ENCODE measurements at regions not wholly inside any gene's neighbourhood (a gene's known extent, or its start where the extent isn't known, plus 50 kb on each side); places are given as distances from the start of the nearest gene placed in this dataset.

DNA sequence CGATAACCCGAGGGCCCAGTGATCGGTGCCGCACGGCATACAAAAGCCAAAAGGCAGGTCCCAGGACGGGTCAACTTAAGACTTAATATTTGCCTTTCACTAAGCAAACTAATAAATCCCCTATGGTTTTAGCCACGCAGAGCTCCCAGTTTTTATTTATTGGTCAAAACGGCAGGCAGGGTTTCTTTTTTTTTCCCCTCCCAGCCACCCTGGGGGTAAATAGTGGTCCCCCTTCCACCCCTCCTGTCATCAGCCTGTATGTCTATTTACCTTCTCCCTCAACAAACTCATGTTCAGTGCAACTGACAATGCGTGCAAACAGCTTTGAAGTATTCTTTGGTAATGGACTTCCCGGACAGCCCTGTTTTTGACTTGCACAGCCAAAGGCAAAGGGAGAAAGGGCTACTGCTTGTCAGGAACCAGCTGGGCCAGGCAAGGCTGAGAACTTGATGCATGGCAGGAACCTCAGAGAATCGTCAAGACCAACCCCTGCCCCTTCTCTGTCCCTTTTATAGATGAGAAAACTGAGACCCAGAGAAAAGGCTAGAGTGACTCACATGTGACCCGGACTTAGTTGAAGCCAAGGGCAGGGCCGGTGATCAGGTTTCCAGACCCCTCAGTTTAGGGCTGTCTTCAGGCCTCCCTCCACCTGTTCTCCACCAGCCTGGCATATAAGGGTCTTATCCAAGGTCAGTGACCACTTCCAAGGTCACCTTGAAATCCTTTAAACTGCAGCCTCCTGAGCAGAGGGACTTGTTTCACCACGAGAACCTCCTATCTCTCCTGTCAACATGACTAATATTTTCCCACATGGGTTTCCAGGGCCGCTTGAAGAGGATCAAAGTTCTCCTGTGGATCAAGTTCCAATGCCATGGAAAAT, 279.0 kb downstream of the SOX9 start:
- Histone ChIP-seq H3K27me3 (ENCODE audit: control insufficient read depth in 3 of 3, insufficient read depth in 3 of 3, low read length in 3 of 3) (no peaks in the 10 kb centered on the region), H3K9ac (ENCODE audit: low read depth in 1 of 3, low read length in 3 of 3) (no peak overlapping the region), H3K4me1 (ENCODE audit: control insufficient read depth in 3 of 3, insufficient read depth in 3 of 3, low read length in 3 of 3) (no peaks in the 10 kb centered on the region), H3K36me3 (ENCODE audit: control insufficient read depth in 3 of 3, insufficient read depth in 3 of 3, low read length in 3 of 3) (no peaks in the 10 kb centered on the region), H3K9me3 (ENCODE audit: control insufficient read depth in 3 of 3, low read length in 3 of 3) (no peaks in the 10 kb centered on the region), H3K27ac (ENCODE audit: low read depth, low read length) (no peak overlapping the region), H3K4me3 (ENCODE audit: low read length in 3 of 3) (no peak overlapping the region)

- H3K9me3 ChIP-seq (ENCODE audit: control insufficient read depth in 3 of 3, low read length in 3 of 3) = no peaks in the 10 kb centered on the region
Observed at GRCh38 chr17:72400488-72400827, 279.6 kb downstream of the SOX9 start.

DNA sequence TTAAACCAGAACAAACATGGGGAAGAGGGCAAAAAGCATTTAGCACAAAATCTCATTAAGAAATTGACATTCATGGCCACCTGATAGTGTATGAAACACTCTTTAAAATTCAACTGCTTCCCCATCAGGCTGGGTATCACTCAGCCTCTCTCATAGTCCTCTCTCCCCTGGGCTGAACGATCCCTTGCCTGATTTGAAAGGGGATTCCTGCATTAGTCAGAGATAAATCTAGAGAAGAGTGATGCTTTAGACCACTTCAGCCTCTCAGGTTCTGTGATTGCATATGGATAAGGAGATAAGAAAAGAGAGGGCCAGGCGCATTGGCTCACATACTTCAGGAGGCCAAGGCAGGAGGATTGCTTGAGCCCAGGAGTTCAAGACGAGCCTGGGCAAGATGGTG, 280.0 kb downstream of the SOX9 start:
- Histone ChIP-seq H3K27ac (ENCODE audit: low read depth, low read length) (no peak overlapping the region), H3K36me3 (ENCODE audit: control insufficient read depth in 3 of 3, insufficient read depth in 3 of 3, low read length in 3 of 3) (no peaks in the 10 kb centered on the region), H3K9ac (ENCODE audit: low read depth in 1 of 3, low read length in 3 of 3) (no peak overlapping the region), H3K4me1 (ENCODE audit: control insufficient read depth in 3 of 3, insufficient read depth in 3 of 3, low read length in 3 of 3) (no peaks in the 10 kb centered on the region), H3K4me3 (ENCODE audit: low read length in 3 of 3) (no peak overlapping the region), H3K9me3 (ENCODE audit: control insufficient read depth in 3 of 3, low read length in 3 of 3) (no peaks in the 10 kb centered on the region), H3K27me3 (ENCODE audit: control insufficient read depth in 3 of 3, insufficient read depth in 3 of 3, low read length in 3 of 3) (no peaks in the 10 kb centered on the region)

More at GRCh38 chr17:72400488-72400827, 279.6 kb downstream of the SOX9 start:
- Histone ChIP-seq H3K27ac (ENCODE audit: low read depth, low read length) (no peak overlapping the region), H3K9ac (ENCODE audit: low read depth in 1 of 3, low read length in 3 of 3) (no peak overlapping the region), H3K36me3 (ENCODE audit: control insufficient read depth in 3 of 3, insufficient read depth in 3 of 3, low read length in 3 of 3) (no peaks in the 10 kb centered on the region), H3K4me3 (ENCODE audit: low read length in 3 of 3) (no peak overlapping the region), H3K27me3 (ENCODE audit: control insufficient read depth in 3 of 3, insufficient read depth in 3 of 3, low read length in 3 of 3) (no peaks in the 10 kb centered on the region), H3K4me1 (ENCODE audit: control insufficient read depth in 3 of 3, insufficient read depth in 3 of 3, low read length in 3 of 3) (no peaks in the 10 kb centered on the region)

GRCh38 chr17:72401883-72402726, 281.3 kb downstream of the SOX9 start:
- H3K9me3 ChIP-seq (ENCODE audit: control insufficient read depth in 3 of 3, low read length in 3 of 3) = no peaks in the 10 kb centered on the region
- no peak overlapping the region for H3K27ac ChIP-seq (ENCODE audit: low read depth, low read length)
- no peaks in the 10 kb centered on the region for H3K27me3 ChIP-seq (ENCODE audit: control insufficient read depth in 3 of 3, insufficient read depth in 3 of 3, low read length in 3 of 3)
- H3K4me1 ChIP-seq (ENCODE audit: control insufficient read depth in 3 of 3, insufficient read depth in 3 of 3, low read length in 3 of 3) = peaks cover 0 to under 1% (median 0%) of the 10 kb centered on the region in 3 donors
- H3K36me3 ChIP-seq (ENCODE audit: control insufficient read depth in 3 of 3, insufficient read depth in 3 of 3, low read length in 3 of 3) = no peaks in the 10 kb centered on the region
- no peak overlapping the region for H3K9ac ChIP-seq (ENCODE audit: low read depth in 1 of 3, low read length in 3 of 3)
- no peak overlapping the region for H3K4me3 ChIP-seq (ENCODE audit: low read length in 3 of 3)

DNA sequence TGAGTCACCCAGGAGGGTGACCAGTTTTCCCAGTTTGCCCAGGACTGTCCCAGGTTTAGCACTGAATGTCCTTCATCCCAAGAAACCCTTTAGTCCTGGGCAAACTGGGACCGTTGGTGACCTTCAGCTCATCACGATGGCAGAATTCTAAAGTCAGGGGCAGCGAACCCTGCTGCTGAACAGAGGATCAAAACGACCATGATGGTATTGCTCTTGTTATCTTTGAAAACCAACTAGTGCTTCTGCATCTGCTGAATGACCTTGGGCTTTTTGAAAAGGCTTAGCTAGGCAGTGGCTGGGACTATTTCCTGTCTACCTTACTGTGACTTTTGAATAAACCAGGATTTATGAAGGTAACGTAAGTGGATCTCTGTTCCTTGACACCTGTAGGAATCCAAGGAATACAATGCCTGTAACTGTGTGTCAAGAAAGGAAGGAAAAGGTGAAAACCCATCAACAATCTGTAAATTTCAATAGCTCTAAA, 281.9 kb downstream of the SOX9 start:
- Histone ChIP-seq H3K27me3 (ENCODE audit: control insufficient read depth in 3 of 3, insufficient read depth in 3 of 3, low read length in 3 of 3) (no peaks in the 10 kb centered on the region), H3K4me3 (ENCODE audit: low read length in 3 of 3) (no peak overlapping the region), H3K27ac (ENCODE audit: low read depth, low read length) (no peak overlapping the region), H3K36me3 (ENCODE audit: control insufficient read depth in 3 of 3, insufficient read depth in 3 of 3, low read length in 3 of 3) (no peaks in the 10 kb centered on the region), H3K4me1 (ENCODE audit: control insufficient read depth in 3 of 3, insufficient read depth in 3 of 3, low read length in 3 of 3) (peaks cover 0 to 7% (median 3%) of the 10 kb centered on the region in 3 donors), H3K9ac (ENCODE audit: low read depth in 1 of 3, low read length in 3 of 3) (no peak overlapping the region), H3K9me3 (ENCODE audit: control insufficient read depth in 3 of 3, low read length in 3 of 3) (no peaks in the 10 kb centered on the region)

- Histone ChIP-seq H3K9me3 (ENCODE audit: control insufficient read depth in 3 of 3, low read length in 3 of 3) (no peaks in the 10 kb centered on the region), H3K36me3 (ENCODE audit: control insufficient read depth in 3 of 3, insufficient read depth in 3 of 3, low read length in 3 of 3) (no peaks in the 10 kb centered on the region), H3K27ac (ENCODE audit: low read depth, low read length) (no peak overlapping the region), H3K4me1 (ENCODE audit: control insufficient read depth in 3 of 3, insufficient read depth in 3 of 3, low read length in 3 of 3) (peaks cover 0 to 7% (median 3%) of the 10 kb centered on the region in 3 donors), H3K4me3 (ENCODE audit: low read length in 3 of 3) (no peak overlapping the region), H3K27me3 (ENCODE audit: control insufficient read depth in 3 of 3, insufficient read depth in 3 of 3, low read length in 3 of 3) (no peaks in the 10 kb centered on the region), H3K9ac (ENCODE audit: low read depth in 1 of 3, low read length in 3 of 3) (no peak overlapping the region)
Observed at GRCh38 chr17:72403713-72404209, 282.9 kb downstream of the SOX9 start.

GRCh38 chr17:72404872-72405271, 284.1 kb downstream of the SOX9 start:
- H3K9ac ChIP-seq (ENCODE audit: low read depth in 1 of 3, low read length in 3 of 3) = no peak overlapping the region
- no peak overlapping the region for H3K4me3 ChIP-seq (ENCODE audit: low read length in 3 of 3)
- no peak overlapping the region for H3K27ac ChIP-seq (ENCODE audit: low read depth, low read length)

DNA sequence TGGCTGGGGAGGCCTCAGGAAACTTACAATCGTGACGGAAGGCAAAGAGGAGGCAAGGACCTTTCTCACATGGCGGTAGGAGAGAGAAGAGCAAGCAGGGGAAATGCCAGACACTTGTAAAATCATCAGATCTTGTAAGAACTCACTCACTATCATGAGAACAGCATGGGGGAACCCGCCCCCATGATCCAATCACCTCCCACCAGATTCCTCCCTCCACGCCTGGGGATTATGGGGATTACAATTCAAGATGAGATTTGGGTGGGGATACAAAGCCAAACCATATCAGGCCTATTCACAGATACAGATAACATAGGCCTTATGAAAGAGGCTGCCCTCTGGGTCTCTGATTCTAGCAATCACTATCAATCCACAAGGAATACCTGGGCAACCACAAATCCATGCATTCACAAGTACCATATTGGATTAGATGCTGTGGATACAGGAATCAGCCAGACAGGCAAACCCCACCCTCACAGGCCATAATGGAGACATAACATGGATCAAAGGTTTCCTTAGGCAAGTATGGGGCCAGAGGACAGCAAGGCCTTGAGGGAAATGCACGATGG, 284.9 kb downstream of the SOX9 start:
- Histone ChIP-seq H3K9me3 (ENCODE audit: control insufficient read depth in 3 of 3, low read length in 3 of 3) (no peaks in the 10 kb centered on the region), H3K4me1 (ENCODE audit: control insufficient read depth in 3 of 3, insufficient read depth in 3 of 3, low read length in 3 of 3) (peaks cover 0 to 7% (median 3%) of the 10 kb centered on the region in 3 donors), H3K27me3 (ENCODE audit: control insufficient read depth in 3 of 3, insufficient read depth in 3 of 3, low read length in 3 of 3) (no peaks in the 10 kb centered on the region), H3K27ac (ENCODE audit: low read depth, low read length) (no peak overlapping the region), H3K36me3 (ENCODE audit: control insufficient read depth in 3 of 3, insufficient read depth in 3 of 3, low read length in 3 of 3) (no peaks in the 10 kb centered on the region), H3K4me3 (ENCODE audit: low read length in 3 of 3) (no peak overlapping the region), H3K9ac (ENCODE audit: low read depth in 1 of 3, low read length in 3 of 3) (no peak overlapping the region)

More at GRCh38 chr17:72404872-72405271, 284.1 kb downstream of the SOX9 start:
- no peaks in the 10 kb centered on the region for H3K9me3 ChIP-seq (ENCODE audit: control insufficient read depth in 3 of 3, low read length in 3 of 3)
- H3K4me1 ChIP-seq (ENCODE audit: control insufficient read depth in 3 of 3, insufficient read depth in 3 of 3, low read length in 3 of 3) = peaks cover 0 to 7% (median 3%) of the 10 kb centered on the region in 3 donors
- no peaks in the 10 kb centered on the region for H3K36me3 ChIP-seq (ENCODE audit: control insufficient read depth in 3 of 3, insufficient read depth in 3 of 3, low read length in 3 of 3)
- no peaks in the 10 kb centered on the region for H3K27me3 ChIP-seq (ENCODE audit: control insufficient read depth in 3 of 3, insufficient read depth in 3 of 3, low read length in 3 of 3)

- Histone ChIP-seq H3K9me3 (ENCODE audit: control insufficient read depth in 3 of 3, low read length in 3 of 3) (no peaks in the 10 kb centered on the region), H3K27ac (ENCODE audit: low read depth, low read length) (no peak overlapping the region), H3K9ac (ENCODE audit: low read depth in 1 of 3, low read length in 3 of 3) (no peak overlapping the region), H3K27me3 (ENCODE audit: control insufficient read depth in 3 of 3, insufficient read depth in 3 of 3, low read length in 3 of 3) (no peaks in the 10 kb centered on the region), H3K4me3 (ENCODE audit: low read length in 3 of 3) (no peak overlapping the region), H3K4me1 (ENCODE audit: control insufficient read depth in 3 of 3, insufficient read depth in 3 of 3, low read length in 3 of 3) (peaks cover 0 to 10% (median 7%) of the 10 kb centered on the region in 3 donors), H3K36me3 (ENCODE audit: control insufficient read depth in 3 of 3, insufficient read depth in 3 of 3, low read length in 3 of 3) (no peaks in the 10 kb centered on the region)
Observed at GRCh38 chr17:72406498-72406897, 285.7 kb downstream of the SOX9 start.

All from skeletal muscle tissue (tissue), 3 donors.